ENCODE measurements at regions not wholly inside any gene's neighbourhood (a gene's known extent, or its start where the extent isn't known, plus 50 kb on each side); places are given as distances from the start of the nearest gene placed in this dataset.
A peak's percentile ranks its signal among the peaks of the same experiment; 100 is the strongest.

GRCh38 chr18:75643083-75643482 lies 215.6 kb upstream of the SMIM21 start:
- intact Hi-C loops (cut with DNase I): no loop called here
- H3K9me3 ChIP-seq (replicated peaks in 1 of 3): no peaks in the 10 kb centered on the region
- H3K4me1 ChIP-seq (replicated peaks in 1 of 2): no peaks in the 10 kb centered on the region
- no peaks in the 10 kb centered on the region for H3K27me3 ChIP-seq
- 75 to 82% (median 80%) methylated on average over 6 of the region's 6 CpGs for WGBS, 4 donors
- H3K27ac ChIP-seq: no peak overlapping the region
- no peak overlapping the region for H3K4me3 ChIP-seq
- TF ChIP-seq CTCF (IDR thresholded peaks at IDR 0.05): no peak
- TF ChIP-seq POLR2A (IDR thresholded peaks at IDR 0.05): no peak
- H3K36me3 ChIP-seq (replicated peaks in 1 of 2): no peaks in the 10 kb centered on the region
- DNase-seq: no peak

GRCh38 chr18:75639472-75639831 lies 211.9 kb upstream of the SMIM21 start:
- no peak overlapping the region for H3K27ac ChIP-seq
- no peaks in the 10 kb centered on the region for H3K4me1 ChIP-seq (replicated peaks in 1 of 2)
- no peak for TF ChIP-seq POLR2A (IDR thresholded peaks at IDR 0.05)
- no peak for TF ChIP-seq CTCF (IDR thresholded peaks at IDR 0.05)
- H3K9me3 ChIP-seq (replicated peaks in 1 of 3): no peaks in the 10 kb centered on the region
- no peak overlapping the region for H3K4me3 ChIP-seq
- no peaks in the 10 kb centered on the region for H3K36me3 ChIP-seq (replicated peaks in 1 of 2)
- H3K27me3 ChIP-seq: no peaks in the 10 kb centered on the region
- intact Hi-C loops (cut with DNase I): no loop called here
- WGBS, 4 donors: 63 to 73% (median 73%) methylated on average over 8 of the region's 8 CpGs
- DNase-seq: no peak

GRCh38 chr18:75638776-75639471 lies 211.4 kb upstream of the SMIM21 start:
- intact Hi-C loops (cut with DNase I): no loop called here
- DNase-seq: peak in 3 of 7 donors; percentile 7 to 19 (median 16)
- no peaks in the 10 kb centered on the region for H3K27me3 ChIP-seq
- TF ChIP-seq POLR2A (IDR thresholded peaks at IDR 0.05) (no peak), CTCF (IDR thresholded peaks at IDR 0.05) (no peak)
- no peak overlapping the region for H3K4me3 ChIP-seq
- H3K9me3 ChIP-seq (replicated peaks in 1 of 3): no peaks in the 10 kb centered on the region
- peak overlapping the region in 1 of 5 donors; percentile 10 for H3K27ac ChIP-seq
- no peaks in the 10 kb centered on the region for H3K4me1 ChIP-seq (replicated peaks in 1 of 2)
- WGBS, 4 donors: 22 to 23% (median 23%) methylated on average over 17 to 24 of the region's 24 CpGs
- no peaks in the 10 kb centered on the region for H3K36me3 ChIP-seq (replicated peaks in 1 of 2)

GRCh38 chr18:75638223-75638775 lies 210.8 kb upstream of the SMIM21 start:
- DNase-seq: no peak
- 32 to 49% (median 37%) methylated on average over 13 to 16 of the region's 16 CpGs for WGBS, 4 donors
- no peak overlapping the region for H3K27ac ChIP-seq
- intact Hi-C loops (cut with DNase I): no loop called here
- H3K9me3 ChIP-seq (replicated peaks in 1 of 3): no peaks in the 10 kb centered on the region
- H3K4me1 ChIP-seq (replicated peaks in 1 of 2): no peaks in the 10 kb centered on the region
- TF ChIP-seq POLR2A (IDR thresholded peaks at IDR 0.05): no peak
- no peak overlapping the region for H3K4me3 ChIP-seq
- no peaks in the 10 kb centered on the region for H3K36me3 ChIP-seq (replicated peaks in 1 of 2)
- H3K27me3 ChIP-seq: no peaks in the 10 kb centered on the region

GRCh38 chr18:75635096-75635495 lies 207.6 kb upstream of the SMIM21 start:
- TF ChIP-seq POLR2A (IDR thresholded peaks at IDR 0.05) (no peak), CTCF (IDR thresholded peaks at IDR 0.05) (no peak)
- no peaks in the 10 kb centered on the region for H3K4me1 ChIP-seq (replicated peaks in 1 of 2)
- no peaks in the 10 kb centered on the region for H3K27me3 ChIP-seq
- no peaks in the 10 kb centered on the region for H3K9me3 ChIP-seq (replicated peaks in 1 of 3)
- no peak for DNase-seq
- intact Hi-C loops (cut with DNase I): no loop called here
- WGBS, 4 donors: 61 to 81% (median 78%) methylated on average over 5 of the region's 5 CpGs
- no peak overlapping the region for H3K27ac ChIP-seq
- no peak overlapping the region for H3K4me3 ChIP-seq
- H3K36me3 ChIP-seq (replicated peaks in 1 of 2): no peaks in the 10 kb centered on the region

Data from adrenal gland (tissue), 9 donors.